HFFc6 (cell line): ENCODE measurements at regions not wholly inside any gene's neighbourhood (a gene's known extent, or its start where the extent isn't known, plus 50 kb on each side); places are given as distances from the start of the nearest gene placed in this dataset.

Experiments
- DNase-seq: peaks from one replicate; pipeline ENCODE4 v3.0.0-alpha.2; 2018
- H3K27ac Mint-ChIP-seq: 2 replicates; pipeline ENCODE4 v1.8.0; 2020; ENCODE audit warnings: mild to moderate bottlenecking, mixed read lengths
- H3K27me3 Mint-ChIP-seq: 2 replicates; pipeline ENCODE4 v1.8.0; 2021; ENCODE audit warnings: mild to moderate bottlenecking, moderate library complexity, mixed read lengths; ENCODE audit not compliant: insufficient read depth
- H3K36me3 Mint-ChIP-seq: 2 replicates; pipeline ENCODE4 v1.8.0; 2021; ENCODE audit warnings: low read depth, mixed read lengths
- H3K4me1 Mint-ChIP-seq: 2 replicates; pipeline ENCODE4 v1.8.0; 2020; ENCODE audit warnings: low read depth, mixed read lengths
- H3K4me3 Mint-ChIP-seq: 2 replicates; pipeline ENCODE4 v1.8.0; 2020; ENCODE audit warnings: mild to moderate bottlenecking, moderate library complexity, mixed read lengths
- H3K9me3 Mint-ChIP-seq: 2 replicates; pipeline ENCODE4 v1.8.0; 2020; ENCODE audit warnings: mild to moderate bottlenecking, mixed read lengths
- TF ChIP-seq, protein P1 (sequence below): fragments of 200-600 bp; sonication (generic); IDR thresholded peaks from 2 replicates; pipeline ENCODE4 v1.5.0; 2021; ENCODE audit warnings: antibody characterized with exemption, mild to moderate bottlenecking

- DNase-seq: no peak
- H3K36me3 Mint-ChIP-seq: no peaks in the 10 kb centered on the region
- no peak overlapping the region for H3K27ac Mint-ChIP-seq
- TF ChIP-seq, protein P1, sequence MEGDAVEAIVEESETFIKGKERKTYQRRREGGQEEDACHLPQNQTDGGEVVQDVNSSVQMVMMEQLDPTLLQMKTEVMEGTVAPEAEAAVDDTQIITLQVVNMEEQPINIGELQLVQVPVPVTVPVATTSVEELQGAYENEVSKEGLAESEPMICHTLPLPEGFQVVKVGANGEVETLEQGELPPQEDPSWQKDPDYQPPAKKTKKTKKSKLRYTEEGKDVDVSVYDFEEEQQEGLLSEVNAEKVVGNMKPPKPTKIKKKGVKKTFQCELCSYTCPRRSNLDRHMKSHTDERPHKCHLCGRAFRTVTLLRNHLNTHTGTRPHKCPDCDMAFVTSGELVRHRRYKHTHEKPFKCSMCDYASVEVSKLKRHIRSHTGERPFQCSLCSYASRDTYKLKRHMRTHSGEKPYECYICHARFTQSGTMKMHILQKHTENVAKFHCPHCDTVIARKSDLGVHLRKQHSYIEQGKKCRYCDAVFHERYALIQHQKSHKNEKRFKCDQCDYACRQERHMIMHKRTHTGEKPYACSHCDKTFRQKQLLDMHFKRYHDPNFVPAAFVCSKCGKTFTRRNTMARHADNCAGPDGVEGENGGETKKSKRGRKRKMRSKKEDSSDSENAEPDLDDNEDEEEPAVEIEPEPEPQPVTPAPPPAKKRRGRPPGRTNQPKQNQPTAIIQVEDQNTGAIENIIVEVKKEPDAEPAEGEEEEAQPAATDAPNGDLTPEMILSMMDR: no peak
- H3K4me1 Mint-ChIP-seq: no peaks in the 10 kb centered on the region
- H3K4me3 Mint-ChIP-seq: no peak overlapping the region
- H3K9me3 Mint-ChIP-seq: peaks cover 16% of the 10 kb centered on the region; the same call in 1 of the 2 replicates
- no peaks in the 10 kb centered on the region for H3K27me3 Mint-ChIP-seq
These were observed 363.5 kb downstream of the SAMD5 start for GRCh38 chr6:147872002-147872401.

GRCh38 chr6:147873816-147874215 lies 365.3 kb downstream of the SAMD5 start:
- Mint-ChIP-seq H3K36me3 (no peaks in the 10 kb centered on the region), H3K4me1 (no peaks in the 10 kb centered on the region), H3K9me3 (peaks cover 14% of the 10 kb centered on the region; the same call in 1 of the 2 replicates), H3K27me3 (no peaks in the 10 kb centered on the region), H3K27ac (no peak overlapping the region), H3K4me3 (no peak overlapping the region)
- TF ChIP-seq, protein P1: no peak
- DNase-seq: no peak

DNA sequence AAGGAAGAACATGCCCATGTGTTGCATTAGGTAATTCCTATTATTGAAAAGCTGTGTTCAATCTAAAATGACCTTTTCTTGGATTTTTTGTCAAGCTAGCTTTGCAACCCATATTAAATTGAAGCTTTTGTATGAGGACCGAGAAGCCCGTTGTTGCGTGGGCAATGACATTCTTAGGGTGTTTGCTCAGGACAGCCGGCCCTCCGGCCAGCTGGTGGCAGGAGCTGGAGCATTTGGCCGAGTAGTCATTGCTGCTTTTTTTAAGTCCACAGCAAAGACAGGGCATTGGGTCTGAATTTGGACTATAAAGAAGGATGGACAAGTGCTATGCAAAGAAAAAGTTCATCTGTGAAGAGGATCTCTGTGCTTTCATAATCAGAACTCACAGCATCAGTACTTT lies 365.8 kb downstream of the SAMD5 start:
- peaks cover 16% of the 10 kb centered on the region; the same call in 1 of the 2 replicates for H3K9me3 Mint-ChIP-seq
- no peak overlapping the region for H3K4me3 Mint-ChIP-seq
- no peaks in the 10 kb centered on the region for H3K4me1 Mint-ChIP-seq
- no peaks in the 10 kb centered on the region for H3K36me3 Mint-ChIP-seq
- no peaks in the 10 kb centered on the region for H3K27me3 Mint-ChIP-seq
- H3K27ac Mint-ChIP-seq: no peak overlapping the region
- TF ChIP-seq, protein P1: no peak
- no peak for DNase-seq

DNA sequence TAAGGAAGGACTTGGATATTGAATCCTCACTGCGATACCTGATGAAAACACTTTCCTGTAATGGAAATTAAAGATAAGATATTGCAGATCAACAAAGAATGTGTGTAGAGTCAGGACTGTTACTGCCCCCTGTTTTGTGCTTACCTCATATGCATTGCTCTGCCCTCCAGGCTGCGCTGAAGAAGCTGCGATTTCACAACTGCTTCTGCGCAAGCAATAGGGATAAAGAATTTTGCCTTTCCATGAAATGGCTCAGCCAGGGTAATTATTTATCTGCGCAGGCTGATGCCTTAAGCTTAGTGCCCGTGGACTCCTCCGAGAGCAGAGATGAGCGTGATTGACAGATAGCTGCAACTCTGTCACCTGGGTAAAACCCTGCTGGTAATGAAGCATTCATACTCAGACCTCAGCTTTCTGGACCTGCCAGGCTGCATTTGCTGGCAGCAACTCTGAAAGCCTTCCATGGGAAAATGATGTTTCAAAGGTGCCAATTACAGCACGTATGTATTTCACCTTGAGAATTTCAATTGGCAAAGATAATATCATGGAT lies 370.6 kb downstream of the SAMD5 start:
- TF ChIP-seq, protein P1: no peak
- no peak for DNase-seq
- Mint-ChIP-seq H3K27ac (no peak overlapping the region), H3K4me3 (no peak overlapping the region), H3K27me3 (no peaks in the 10 kb centered on the region), H3K4me1 (no peaks in the 10 kb centered on the region), H3K9me3 (peaks cover 30% of the 10 kb centered on the region), H3K36me3 (no peaks in the 10 kb centered on the region)

GRCh38 chr6:147881432-147881831 lies 372.9 kb downstream of the SAMD5 start:
- Mint-ChIP-seq H3K27me3 (no peaks in the 10 kb centered on the region), H3K36me3 (no peaks in the 10 kb centered on the region), H3K4me3 (no peak overlapping the region), H3K4me1 (no peaks in the 10 kb centered on the region), H3K27ac (no peak overlapping the region), H3K9me3 (peaks cover 28% of the 10 kb centered on the region)
- no peak for DNase-seq
- TF ChIP-seq, protein P1: no peak

DNA sequence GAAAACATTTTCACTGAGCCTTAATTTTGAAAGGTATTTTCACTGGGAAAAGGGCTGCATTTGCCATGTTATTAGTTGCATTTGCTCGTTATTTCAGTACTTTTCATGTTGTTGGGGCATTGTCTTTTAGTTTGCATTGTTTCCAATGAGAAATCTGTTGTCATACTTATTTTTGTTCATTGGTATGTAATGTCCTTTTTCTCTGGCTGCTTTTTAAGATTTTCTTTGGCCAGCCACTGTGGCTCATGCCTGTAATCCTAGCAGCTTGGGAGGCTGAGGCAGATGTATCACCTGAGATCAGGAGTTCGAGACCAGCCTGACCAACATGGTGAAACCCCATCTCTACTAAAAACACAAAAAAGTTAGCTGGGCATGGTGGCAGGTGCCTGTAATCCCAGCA lies 379.9 kb downstream of the SAMD5 start:
- no peak for DNase-seq
- peaks cover 4% of the 10 kb centered on the region; the same call in 1 of the 2 replicates for H3K36me3 Mint-ChIP-seq
- TF ChIP-seq, protein P1: no peak
- H3K27ac Mint-ChIP-seq: no peak overlapping the region
- H3K4me3 Mint-ChIP-seq: no peak overlapping the region
- H3K9me3 Mint-ChIP-seq: peaks cover 31% of the 10 kb centered on the region
- no peaks in the 10 kb centered on the region for H3K4me1 Mint-ChIP-seq
- no peaks in the 10 kb centered on the region for H3K27me3 Mint-ChIP-seq
